ENCODE measurements at regions not wholly inside any gene's neighbourhood (a gene's known extent, or its start where the extent isn't known, plus 50 kb on each side); places are given as distances from the start of the nearest gene placed in this dataset.
A peak's percentile ranks its signal among the peaks of the same experiment; 100 is the strongest.
"Not testable (repeated sequence)": the region's sequence is repeated elsewhere in the genome, so short reads cannot be mapped to it uniquely, and the experiment has no call there.

GRCh38 chr10:7056216-7056615 is 354.6 kb downstream of the SFMBT2 start (continued):
- no peak for TF ChIP-seq ZNF121 (CRISPR knock-in tag; IDR thresholded peaks at IDR 0.05)
- TF ChIP-seq ELF4 (CRISPR knock-in tag; IDR thresholded peaks at IDR 0.05; ENCODE audit: low read depth) = no peak
- no peak for TF ChIP-seq HMGXB4 (CRISPR knock-in tag; IDR thresholded peaks at IDR 0.05)

DNA sequence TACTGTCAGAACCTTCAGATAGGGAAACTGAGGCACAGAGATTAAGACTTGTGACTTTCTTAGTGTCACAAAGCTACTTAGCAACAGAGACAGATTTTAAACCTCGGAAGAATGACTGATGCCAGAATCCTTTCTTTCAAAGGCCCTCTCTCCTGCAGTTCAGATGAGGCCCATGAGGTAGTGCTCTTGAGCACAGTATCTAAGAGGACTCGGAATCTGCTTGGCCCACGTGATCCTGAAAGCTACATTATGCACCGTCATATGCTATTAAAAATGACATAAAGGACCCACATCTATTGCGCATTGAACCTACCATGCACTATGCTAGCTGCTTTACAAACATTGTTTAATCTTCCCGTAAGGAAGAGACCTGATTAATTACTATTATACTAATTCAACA is 355.9 kb downstream of the SFMBT2 start:
- no peak overlapping the region for H3K27ac Mint-ChIP-seq
- peaks cover 18% of the 10 kb centered on the region for H3K9me3 Mint-ChIP-seq
- ATAC-seq = peak; percentile 94
- TF ChIP-seq, protein P1, sequence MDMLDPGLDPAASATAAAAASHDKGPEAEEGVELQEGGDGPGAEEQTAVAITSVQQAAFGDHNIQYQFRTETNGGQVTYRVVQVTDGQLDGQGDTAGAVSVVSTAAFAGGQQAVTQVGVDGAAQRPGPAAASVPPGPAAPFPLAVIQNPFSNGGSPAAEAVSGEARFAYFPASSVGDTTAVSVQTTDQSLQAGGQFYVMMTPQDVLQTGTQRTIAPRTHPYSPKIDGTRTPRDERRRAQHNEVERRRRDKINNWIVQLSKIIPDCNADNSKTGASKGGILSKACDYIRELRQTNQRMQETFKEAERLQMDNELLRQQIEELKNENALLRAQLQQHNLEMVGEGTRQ (CRISPR knock-in tag; IDR thresholded peaks at IDR 0.05) = peak; percentile 83
- TF ChIP-seq, protein P2, sequence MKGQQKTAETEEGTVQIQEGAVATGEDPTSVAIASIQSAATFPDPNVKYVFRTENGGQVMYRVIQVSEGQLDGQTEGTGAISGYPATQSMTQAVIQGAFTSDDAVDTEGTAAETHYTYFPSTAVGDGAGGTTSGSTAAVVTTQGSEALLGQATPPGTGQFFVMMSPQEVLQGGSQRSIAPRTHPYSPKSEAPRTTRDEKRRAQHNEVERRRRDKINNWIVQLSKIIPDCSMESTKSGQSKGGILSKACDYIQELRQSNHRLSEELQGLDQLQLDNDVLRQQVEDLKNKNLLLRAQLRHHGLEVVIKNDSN (CRISPR knock-in tag; IDR thresholded peaks at IDR 0.05) = peak; percentile 81
- TF ChIP-seq ZNF281 (CRISPR knock-in tag; IDR thresholded peaks at IDR 0.05) (no peak), CTCF (IDR thresholded peaks at IDR 0.05) (peak; percentile 24; the same call in 1 of the 2 replicates)
- ChIA-PET POLR2A (no interaction called here), CTCF (interaction anchor here (0.6 to 1.7 kb wide), 11 partner anchors 12 to 368 kb away, joined by 3 to 21 read pairs (median 3); no protein-coding TSS in a partner anchor)
- H3K36me3 Mint-ChIP-seq = 0 out of 2 replicates have a peak, but pooled peaks cover 5% of the 10 kb centered on the region
- peaks cover 11% of the 10 kb centered on the region for H3K4me1 Mint-ChIP-seq
- H3K4me3 Mint-ChIP-seq = no peak overlapping the region
- DNase-seq (ENCODE audit: low spot score) = peak; percentile 26
- no peaks in the 10 kb centered on the region for H3K27me3 Mint-ChIP-seq (ENCODE audit: low read depth)

DNA sequence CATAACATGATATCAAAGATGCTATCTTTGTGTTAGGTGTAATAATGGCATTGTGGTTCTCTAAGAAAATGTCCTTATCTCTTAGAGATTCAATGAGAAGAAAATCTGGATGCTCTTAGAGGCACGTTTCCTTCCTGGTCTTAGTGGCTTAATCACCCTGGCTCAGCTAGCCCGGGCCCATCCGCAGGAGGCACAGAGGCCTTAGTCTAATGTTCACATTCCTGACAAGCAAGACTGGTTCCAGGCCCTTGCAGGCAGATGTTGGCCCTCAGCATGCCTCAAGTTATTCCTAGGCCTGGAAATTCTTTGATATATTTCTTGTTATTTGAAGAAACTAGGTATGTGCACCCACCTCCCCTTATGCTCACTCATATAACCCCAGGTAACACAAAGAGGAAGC is 357.6 kb downstream of the SFMBT2 start:
- ATAC-seq (peak; percentile 63), DNase-seq (ENCODE audit: low spot score) (no peak)
- H3K27ac Mint-ChIP-seq = no peak overlapping the region
- H3K4me1 Mint-ChIP-seq = peaks cover 11% of the 10 kb centered on the region
- no peaks in the 10 kb centered on the region for H3K27me3 Mint-ChIP-seq (ENCODE audit: low read depth)
- H3K4me3 Mint-ChIP-seq = no peak overlapping the region
- 0 out of 2 replicates have a peak, but pooled peaks cover 5% of the 10 kb centered on the region for H3K36me3 Mint-ChIP-seq
- ChIA-PET POLR2A (no interaction called here), CTCF (no interaction called here)
- H3K9me3 Mint-ChIP-seq = peaks cover 27% of the 10 kb centered on the region
- TF ChIP-seq ATF2 (CRISPR knock-in tag; IDR thresholded peaks at IDR 0.05; ENCODE audit: borderline replicate concordance, low read depth) = no peak
- no peak for TF ChIP-seq ZNF532 (CRISPR knock-in tag; IDR thresholded peaks at IDR 0.05; ENCODE audit: borderline replicate concordance)
- TF ChIP-seq ZNF671 (CRISPR knock-in tag; IDR thresholded peaks at IDR 0.05) = no peak
- TF ChIP-seq E2F1 (CRISPR knock-in tag; IDR thresholded peaks at IDR 0.05) = no peak
- no peak for TF ChIP-seq OVOL2 (CRISPR knock-in tag; IDR thresholded peaks at IDR 0.05; ENCODE audit: borderline replicate concordance)

DNA sequence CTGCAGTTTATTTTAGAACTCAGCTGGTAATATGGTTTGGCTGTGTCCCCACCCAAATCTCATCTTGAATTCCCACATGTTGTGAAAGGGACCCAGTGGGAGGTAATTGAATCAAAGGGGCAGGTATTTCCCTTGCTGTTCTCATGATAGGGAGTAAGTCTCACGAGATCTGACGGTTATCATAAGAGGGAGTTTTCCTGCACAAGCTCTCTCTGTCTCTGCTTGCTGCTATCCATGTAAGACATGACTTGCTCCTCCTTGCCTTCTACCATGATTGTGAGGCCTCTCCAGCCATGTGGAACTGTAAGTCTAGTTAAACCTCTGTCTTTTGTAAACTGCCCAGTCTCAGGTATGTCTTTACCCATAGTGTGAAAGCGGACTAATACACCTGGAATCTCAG is 360.8 kb downstream of the SFMBT2 start:
- H3K27me3 Mint-ChIP-seq (ENCODE audit: low read depth); CTCF ChIA-PET; ATAC-seq; POLR2A ChIA-PET; H3K36me3 Mint-ChIP-seq; H3K27ac Mint-ChIP-seq; H3K4me3 Mint-ChIP-seq; DNase-seq (ENCODE audit: low spot score): not testable (repeated sequence)
- Mint-ChIP-seq H3K4me1 (peaks cover 11% of the 10 kb centered on the region), H3K9me3 (peaks cover 32% of the 10 kb centered on the region)
